Activated CD8-positive, alpha-beta T cell treated with anti-CD3 and anti-CD28 coated beads for 36 hours (primary cell): ENCODE measurements at regions not wholly inside any gene's neighbourhood (a gene's known extent, or its start where the extent isn't known, plus 50 kb on each side); places are given as distances from the start of the nearest gene placed in this dataset.

Source experiments
- ATAC-seq: fragments of 200-7000 bp; cut with Tn5 transposase; one replicate; pipeline ENCODE4 v1.10.0; 2021; ENCODE audit warnings: mild to moderate bottlenecking, moderate library complexity
- CTCF ChIA-PET: fragments of 350-600 bp; sonication (Branson Sonifier 250); formaldehyde crosslinking; loops from one replicate; lab custom pipeline; 2021; ENCODE audit warnings: antibody characterized with exemption; lab: Charles Lee
- POLR2A ChIA-PET: fragments of 350-600 bp; sonication (Branson Sonifier 250); formaldehyde crosslinking; loops from one replicate; lab custom pipeline; 2021; ENCODE audit warnings: antibody characterized with exemption; lab: Charles Lee
- DNase-seq: peaks from one replicate; pipeline ENCODE4 v3.0.0-alpha.2; 2020
- H3K27ac Mint-ChIP-seq: one replicate; pipeline ENCODE4 v1.8.0; 2021; ENCODE audit warnings: mild to moderate bottlenecking, mixed read lengths
- H3K27me3 Mint-ChIP-seq: one replicate; pipeline ENCODE4 v1.8.0; 2021; ENCODE audit warnings: mixed read lengths
- H3K36me3 Mint-ChIP-seq: one replicate; pipeline ENCODE4 v1.8.0; 2021; ENCODE audit warnings: low read depth, mixed read lengths
- H3K4me1 Mint-ChIP-seq: one replicate; pipeline ENCODE4 v1.8.0; 2021; ENCODE audit warnings: low read depth, mixed read lengths
- H3K4me3 Mint-ChIP-seq: one replicate; pipeline ENCODE4 v1.8.0; 2021; ENCODE audit warnings: mild to moderate bottlenecking, moderate library complexity, mixed read lengths
- H3K9me3 Mint-ChIP-seq: one replicate; pipeline ENCODE4 v1.8.0; 2021; ENCODE audit warnings: mixed read lengths
- CTCF ChIP-seq: fragments of 200-600 bp; IDR thresholded peaks from one replicate; pipeline ENCODE4 v1.8.0; 2022; ENCODE audit warnings: antibody characterized with exemption, mild to moderate bottlenecking
- intact Hi-C: fragments of 100-400 bp; cut with micrococcal nuclease; formaldehyde crosslinking; loops from one replicate; pipeline ENCODE4 v1.10.0; 2022

- DNase-seq (no peak), ATAC-seq (no peak)
- H3K27me3 Mint-ChIP-seq = no peaks in the 10 kb centered on the region
- H3K9me3 Mint-ChIP-seq = no peaks in the 10 kb centered on the region
- TF ChIP-seq CTCF = no peak
- H3K4me1 Mint-ChIP-seq = no peaks in the 10 kb centered on the region
- intact Hi-C loops = no loop called here
- no peak overlapping the region for H3K27ac Mint-ChIP-seq
- ChIA-PET CTCF (no interaction called here), POLR2A (interaction anchor here (0.6 kb wide), 1 partner anchor 66 kb away, joined by 4 read pairs; no protein-coding TSS in a partner anchor)
- no peaks in the 10 kb centered on the region for H3K36me3 Mint-ChIP-seq
- no peak overlapping the region for H3K4me3 Mint-ChIP-seq
Measured at GRCh38 chr2:156852681-156853080, 404.8 kb upstream of the GALNT5 start.

- CTCF ChIA-PET = no interaction called here
- Mint-ChIP-seq H3K9me3 (no peaks in the 10 kb centered on the region), H3K27me3 (no peaks in the 10 kb centered on the region), H3K36me3 (no peaks in the 10 kb centered on the region), H3K27ac (no peak overlapping the region), H3K4me3 (no peak overlapping the region), H3K4me1 (no peaks in the 10 kb centered on the region)
- DNase-seq = no peak
- intact Hi-C loops = no loop called here
- TF ChIP-seq CTCF = no peak
- POLR2A ChIA-PET = no interaction called here
- no peak for ATAC-seq
Measured at GRCh38 chr2:156864325-156864724, 393.2 kb upstream of the GALNT5 start.

DNA sequence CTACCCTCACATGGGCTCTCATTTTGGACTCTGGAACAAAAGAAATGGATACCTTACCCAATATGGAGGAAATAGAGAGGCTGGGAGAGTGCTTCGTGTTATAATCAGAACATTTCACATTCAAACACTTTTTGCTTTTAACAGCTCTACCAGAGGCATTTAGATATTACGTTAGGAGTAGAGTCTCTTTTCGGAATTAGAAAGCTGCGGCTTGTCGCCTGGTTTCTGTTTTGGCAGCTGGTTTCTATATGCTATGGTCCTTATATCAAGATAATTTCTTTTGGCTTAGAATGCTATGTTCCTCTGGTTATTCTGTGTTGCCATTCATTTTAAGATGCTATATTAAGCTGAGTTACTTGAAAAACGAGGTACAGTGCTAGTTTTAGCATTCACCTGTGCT, 392.8 kb upstream of the GALNT5 start:
- CTCF ChIA-PET = no interaction called here
- DNase-seq = no peak
- no peak overlapping the region for H3K4me3 Mint-ChIP-seq
- no peaks in the 10 kb centered on the region for H3K9me3 Mint-ChIP-seq
- no peak for TF ChIP-seq CTCF
- H3K36me3 Mint-ChIP-seq = no peaks in the 10 kb centered on the region
- POLR2A ChIA-PET = no interaction called here
- ATAC-seq = no peak
- intact Hi-C loops = no loop called here
- no peaks in the 10 kb centered on the region for H3K27me3 Mint-ChIP-seq
- no peak overlapping the region for H3K27ac Mint-ChIP-seq
- H3K4me1 Mint-ChIP-seq = no peaks in the 10 kb centered on the region

- POLR2A ChIA-PET = no interaction called here
Measured at GRCh38 chr2:156867201-156867600, 390.3 kb upstream of the GALNT5 start.

DNA sequence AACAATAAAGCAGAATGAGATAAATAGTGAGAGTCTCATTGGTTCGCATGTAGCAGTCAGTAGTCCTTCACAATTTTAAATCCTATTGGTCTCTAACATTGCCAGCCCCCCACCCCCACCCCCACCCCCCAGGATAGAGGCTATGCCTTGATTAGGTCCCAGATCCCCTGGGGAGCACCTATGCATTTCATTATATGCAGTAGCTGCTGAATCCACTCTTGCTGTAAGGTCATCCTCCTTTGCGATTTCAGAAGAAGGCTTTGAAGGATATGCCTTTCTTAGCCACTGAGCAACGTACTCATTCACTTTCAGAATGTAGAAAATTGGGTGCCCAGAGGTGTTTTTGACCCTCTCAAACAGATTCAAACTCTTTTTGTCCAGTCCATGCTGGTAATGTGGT, 382.8 kb upstream of the GALNT5 start:
- intact Hi-C loops = no loop called here
- POLR2A ChIA-PET = no interaction called here

More at GRCh38 chr2:156867201-156867600, 390.3 kb upstream of the GALNT5 start:
- ATAC-seq (no peak), DNase-seq (no peak)
- H3K4me3 Mint-ChIP-seq = no peak overlapping the region
- H3K9me3 Mint-ChIP-seq = no peaks in the 10 kb centered on the region
- H3K36me3 Mint-ChIP-seq = no peaks in the 10 kb centered on the region
- H3K4me1 Mint-ChIP-seq = no peaks in the 10 kb centered on the region
- TF ChIP-seq CTCF = no peak
- intact Hi-C loops = no loop called here
- CTCF ChIA-PET = no interaction called here
- H3K27ac Mint-ChIP-seq = no peak overlapping the region
- no peaks in the 10 kb centered on the region for H3K27me3 Mint-ChIP-seq

More for the DNA sequence above, 382.8 kb upstream of the GALNT5 start:
- Mint-ChIP-seq H3K27me3 (no peaks in the 10 kb centered on the region), H3K4me3 (no peak overlapping the region), H3K36me3 (no peaks in the 10 kb centered on the region), H3K27ac (no peak overlapping the region), H3K9me3 (no peaks in the 10 kb centered on the region), H3K4me1 (no peaks in the 10 kb centered on the region)
- no peak for TF ChIP-seq CTCF
- ATAC-seq = no peak
- CTCF ChIA-PET = no interaction called here
- no peak for DNase-seq
